Activated naive CD4-positive, alpha-beta T cell (primary cell): ENCODE measurements at regions not wholly inside any gene's neighbourhood (a gene's known extent, or its start where the extent isn't known, plus 50 kb on each side); places are given as distances from the start of the nearest gene placed in this dataset.
A peak's percentile ranks its signal among the peaks of the same experiment; 100 is the strongest.
"Not testable (repeated sequence)": the region's sequence is repeated elsewhere in the genome, so short reads cannot be mapped to it uniquely, and the experiment has no call there.

Experiments used
- DNase-seq, 4 experiments: peaks; one replicate each; lab custom pipeline; 2025; lab: John Stamatoyannopoulos, UW

DNA sequence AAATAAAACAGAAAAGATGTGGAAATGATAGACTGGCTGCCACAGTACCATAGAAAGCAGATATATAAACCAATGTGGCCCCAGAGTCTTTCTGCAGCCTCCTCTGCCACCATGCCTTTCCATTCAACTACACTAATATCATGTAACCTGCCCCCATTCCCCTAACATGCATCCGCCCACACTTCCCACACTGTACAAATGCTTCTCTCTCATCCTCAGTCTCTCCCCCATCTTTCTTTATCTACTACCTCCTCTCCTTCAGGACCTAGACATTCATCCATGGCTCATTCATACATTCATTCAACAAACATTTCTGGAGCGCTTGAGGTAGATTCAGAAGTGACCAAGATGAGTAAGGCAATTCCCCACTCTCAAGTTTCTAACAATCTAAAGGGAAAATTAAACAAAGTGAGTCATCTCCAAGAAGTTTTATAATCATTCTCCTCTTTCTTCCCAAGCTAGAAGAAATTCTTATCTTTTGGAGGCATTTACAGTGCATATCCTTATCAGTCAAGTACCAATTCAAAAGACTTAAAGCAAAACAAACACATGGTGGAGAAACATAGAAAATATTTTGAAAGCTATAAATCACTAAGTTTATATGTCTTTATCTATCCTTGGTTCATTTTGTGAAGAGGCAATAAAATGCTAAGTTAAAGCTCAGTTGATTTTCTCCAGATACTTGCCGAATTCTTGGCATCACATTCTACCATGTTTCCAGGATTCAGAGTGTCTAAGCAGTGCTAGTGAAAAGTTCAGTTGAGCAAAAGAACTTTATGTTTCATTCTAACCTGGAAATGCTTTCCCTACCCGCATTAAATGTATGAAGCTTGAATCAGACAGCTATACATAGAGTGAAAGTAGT is 70.5 kb upstream of the FRMD6 start:
- DNase-seq: no peak

DNA sequence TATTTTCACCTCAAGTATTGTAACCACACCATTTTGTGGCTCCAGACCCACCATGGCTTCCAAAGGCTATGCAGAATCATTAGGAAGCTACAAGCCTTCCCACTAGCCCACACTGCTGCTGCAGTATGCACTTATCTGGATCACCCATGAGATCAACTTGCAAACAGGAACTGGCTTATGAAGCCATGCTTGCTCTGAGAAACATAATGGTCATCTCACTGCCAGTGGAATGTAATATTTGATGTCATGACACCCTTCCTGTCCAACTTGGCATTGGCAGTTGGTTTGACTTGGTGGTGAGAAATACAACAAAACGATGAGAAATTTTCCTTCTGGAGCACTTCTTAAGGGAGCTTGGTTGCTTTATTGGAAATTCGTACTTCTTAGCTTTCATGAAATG is 69.3 kb upstream of the FRMD6 start:
- no peak for DNase-seq

DNA sequence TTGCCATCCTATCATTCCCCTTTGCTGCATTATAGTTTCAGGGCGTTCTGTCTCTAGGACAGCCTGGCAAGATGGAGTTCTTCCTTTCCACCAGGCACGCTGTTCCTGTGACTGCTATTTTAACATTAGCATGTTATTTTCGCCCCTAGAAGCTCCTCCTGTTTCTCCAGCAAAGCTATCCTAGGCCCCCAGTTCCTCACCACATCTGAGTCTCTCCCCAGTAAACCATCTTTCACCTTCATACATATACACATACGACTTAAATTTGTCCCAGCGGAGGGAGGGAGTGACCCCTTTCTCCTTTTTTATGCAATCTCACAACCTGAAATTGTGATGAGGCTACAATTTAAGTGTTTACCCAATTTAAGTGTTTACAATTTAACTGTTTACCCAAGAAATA is 66.7 kb upstream of the FRMD6 start:
- DNase-seq: no peak

DNA sequence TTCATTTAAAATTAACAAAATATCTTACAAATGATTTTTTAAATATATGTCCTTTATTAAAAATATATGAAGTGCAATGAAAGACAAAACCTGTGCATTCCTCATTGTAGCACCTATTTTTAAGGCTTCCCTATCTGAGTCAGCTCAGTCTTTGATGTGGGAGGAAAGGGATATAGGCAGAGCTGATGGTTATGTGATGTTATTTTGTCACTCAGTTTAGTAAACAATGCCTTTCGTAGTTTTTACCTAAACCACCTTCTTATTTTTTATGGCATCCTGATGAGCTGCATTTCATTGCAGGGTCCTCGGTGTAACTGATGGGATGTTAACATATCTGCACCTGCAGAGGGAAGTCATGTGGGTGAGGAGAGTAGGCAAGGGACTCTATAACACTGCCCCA is 58.9 kb upstream of the FRMD6 start:
- no peak for DNase-seq

DNA sequence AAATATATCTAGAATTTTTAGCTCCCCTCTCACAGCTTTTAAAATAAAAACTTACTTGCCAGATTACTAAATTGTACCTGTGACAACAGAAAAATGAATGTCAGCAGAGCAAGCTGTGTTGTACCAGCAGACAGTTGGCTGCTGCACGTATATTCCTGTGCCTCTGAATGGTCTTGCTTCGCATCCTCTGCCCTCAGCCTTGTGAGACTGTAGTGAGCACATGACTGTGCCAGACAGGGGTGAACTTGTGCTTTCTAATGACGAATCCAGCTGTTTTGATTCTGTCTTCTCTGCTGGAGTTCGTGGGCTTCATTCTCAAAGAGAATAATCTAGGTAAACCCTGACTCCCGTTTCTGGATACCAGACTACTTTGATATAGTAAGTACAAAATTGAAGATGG is 58.3 kb upstream of the FRMD6 start:
- no peak for DNase-seq

DNA sequence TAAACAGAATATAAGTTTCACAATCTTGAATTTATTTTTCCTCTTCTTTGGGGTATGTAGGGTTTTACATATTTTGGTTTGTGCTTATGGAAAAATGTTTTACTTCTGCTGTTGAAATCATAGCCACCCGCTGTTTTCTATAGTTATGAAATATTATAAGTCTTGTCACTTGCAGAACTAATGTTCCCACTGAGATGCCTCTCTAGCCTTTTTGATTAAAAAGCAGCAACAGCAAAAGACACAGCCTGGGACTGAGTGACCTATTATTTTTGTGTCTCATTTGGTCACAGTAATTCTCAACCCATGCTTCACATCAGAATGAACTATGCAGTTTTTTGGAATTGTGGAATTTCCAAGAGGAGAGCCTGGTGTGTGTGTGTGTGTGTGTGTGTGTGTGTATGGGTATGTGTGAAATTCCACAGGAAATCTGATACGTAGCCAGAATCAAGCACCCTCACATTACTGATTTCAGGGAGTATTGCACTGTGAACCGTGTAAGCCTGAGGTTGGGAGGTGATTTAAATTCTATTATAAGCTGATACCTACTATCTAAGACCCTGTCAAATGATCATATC is 55.7 kb upstream of the FRMD6 start:
- DNase-seq: no peak

DNA sequence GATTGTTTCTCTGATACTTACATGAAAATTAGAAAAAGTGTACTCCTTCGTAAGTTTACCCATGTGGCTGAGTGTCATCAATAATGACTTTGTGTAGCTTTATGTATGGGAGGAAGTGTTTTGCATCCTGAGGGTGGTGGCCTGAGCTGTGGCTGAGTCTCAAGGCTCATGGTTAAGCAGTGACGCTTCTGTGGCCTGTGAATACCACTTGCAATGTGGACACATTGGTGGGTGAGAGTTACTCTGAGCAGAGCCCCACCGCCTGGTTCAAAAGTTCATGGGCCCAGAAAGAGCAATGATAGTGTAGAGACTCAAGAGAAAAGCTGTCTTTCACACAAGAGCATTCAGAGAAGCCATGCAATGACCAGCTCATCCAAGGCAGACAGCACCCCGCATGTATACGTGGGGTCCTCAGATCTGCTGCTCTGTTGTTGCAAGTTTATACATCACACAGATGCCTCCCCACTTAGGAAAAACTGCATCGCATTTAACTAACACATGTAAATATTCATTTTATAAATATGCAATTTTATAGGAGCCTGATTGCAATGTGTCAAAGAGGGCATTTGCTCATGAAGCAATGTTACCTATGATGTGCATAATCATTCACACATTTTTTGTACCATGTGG is 55.1 kb upstream of the FRMD6 start:
- peak in 2 of 4 experiments; percentile 4 to 7 for DNase-seq

DNA sequence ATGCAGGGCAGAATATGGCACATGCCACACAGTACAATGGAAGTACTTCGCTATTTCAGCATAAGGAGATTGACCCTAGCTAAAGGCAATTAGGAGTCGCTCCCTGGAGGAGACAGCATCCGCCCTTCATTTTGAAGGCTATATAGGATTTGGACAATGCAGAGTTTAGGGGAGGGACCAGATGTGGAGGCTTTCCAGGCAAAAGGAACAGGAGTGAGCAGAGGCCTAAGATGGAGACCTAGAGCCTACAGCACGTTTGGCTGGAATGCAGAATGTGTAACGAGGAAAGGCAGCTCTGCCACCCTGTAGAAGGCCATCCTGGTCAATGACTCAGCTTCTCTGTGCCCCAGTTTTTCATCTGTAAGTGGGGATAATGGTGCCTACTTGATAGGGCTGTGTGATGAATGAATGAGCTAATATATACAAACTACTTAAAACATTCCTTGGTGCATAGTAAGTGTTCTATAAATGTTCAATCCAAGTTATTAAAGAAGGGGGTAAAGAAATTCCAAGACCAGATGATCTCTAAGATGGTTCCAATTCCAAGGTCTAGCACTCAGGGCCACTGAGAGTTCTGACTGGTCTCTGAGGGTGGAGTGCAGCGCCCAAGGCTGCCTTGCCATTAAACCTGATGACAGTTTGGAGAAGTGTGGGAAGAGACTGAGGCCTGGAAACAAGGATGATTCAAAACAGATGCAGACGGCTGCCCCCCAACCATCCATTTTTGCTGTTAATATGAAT is 54.3 kb upstream of the FRMD6 start:
- DNase-seq: no peak

DNA sequence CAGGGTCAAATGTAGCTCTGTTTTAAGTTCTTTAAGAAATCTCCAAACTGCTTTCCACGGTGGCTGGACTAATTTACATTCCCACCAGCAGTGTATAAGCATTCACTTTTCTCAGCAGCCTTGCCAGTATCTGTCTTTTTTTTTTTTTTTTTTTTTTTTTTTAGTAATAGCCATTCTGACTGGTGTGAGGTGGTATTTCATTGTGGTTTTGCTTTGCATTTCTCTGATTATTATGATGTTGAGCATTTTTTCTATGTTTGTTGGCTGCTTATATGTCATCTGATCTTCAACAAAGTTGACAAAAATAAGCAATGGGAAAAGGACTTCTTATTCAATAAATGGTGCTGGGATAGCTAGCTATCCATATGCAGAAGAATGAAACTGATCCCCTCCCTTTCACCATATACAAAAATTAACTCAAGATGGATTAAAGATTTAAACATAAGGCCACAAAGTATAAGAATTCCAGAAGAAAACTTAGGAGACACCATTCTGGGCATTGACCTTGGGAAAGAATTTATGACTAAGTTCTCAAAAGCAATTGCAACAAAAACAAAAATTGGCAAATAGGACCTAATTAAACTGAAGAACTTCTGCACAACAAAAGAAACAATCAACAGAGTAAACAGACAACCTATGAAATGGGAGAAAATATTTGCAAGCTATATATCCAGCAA is 52.6 kb upstream of the FRMD6 start:
- DNase-seq: not testable (repeated sequence)

DNA sequence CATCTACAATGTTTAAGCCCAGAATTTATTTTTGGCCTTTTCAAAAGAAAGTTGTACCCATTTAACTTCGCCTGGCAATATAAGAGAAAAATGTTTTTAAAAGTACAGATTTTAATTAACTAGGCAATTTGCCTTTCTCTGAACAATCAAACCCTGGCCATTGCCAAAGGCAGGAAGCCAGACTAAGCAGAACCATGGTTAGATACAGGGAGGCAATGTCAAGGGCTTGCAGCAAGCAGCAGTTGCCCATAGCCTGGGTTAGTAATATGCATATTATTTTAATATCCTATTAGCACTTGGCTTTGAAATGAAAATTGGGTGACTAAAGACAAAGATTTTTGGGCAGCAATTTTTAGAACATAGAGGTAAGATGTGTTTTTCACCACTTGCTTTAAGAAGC is 51.1 kb upstream of the FRMD6 start:
- DNase-seq: no peak
